AG04449 (cell line): ENCODE measurements at regions not wholly inside any gene's neighbourhood (a gene's known extent, or its start where the extent isn't known, plus 50 kb on each side); places are given as distances from the start of the nearest gene placed in this dataset.

Source experiments
- CTCF ChIA-PET: fragments of 350-600 bp; formaldehyde crosslinking; extraction: SDS; loops from one replicate; lab custom pipeline; 2021; ENCODE audit warnings: antibody characterized with exemption; lab: Yijun Ruan, JAX
- POLR2A ChIA-PET: fragments of 400-600, 350-600 bp; formaldehyde crosslinking; extraction: SDS; loops from one replicate; lab custom pipeline; 2020; ENCODE audit warnings: antibody characterized with exemption, inconsistent platforms; lab: Yijun Ruan, JAX
- DNase-seq: peaks from one replicate; pipeline ENCODE4 v3.0.0-alpha.2; 2010; ENCODE audit warnings: low read depth, low spot score
- H3K4me3 ChIP-seq: 2 replicates; pipeline ENCODE4 v1.5.1; 2011; ENCODE audit warnings: low read depth, mild to moderate bottlenecking, control low read depth, low read length
- TF ChIP-seq, protein P1 (sequence below): IDR thresholded peaks from one replicate; pipeline ENCODE4 v1.5.1; 2011; ENCODE audit warnings: mild to moderate bottlenecking, moderate library complexity, low read length, control low read depth, inconsistent platforms; ENCODE audit not compliant: insufficient read depth; ENCODE audit errors: missing control alignments

GRCh38 chr13:107205318-107206104 is 637.6 kb upstream of the ARGLU1 start:
- DNase-seq, result no peak
- no peak overlapping the region for H3K4me3 ChIP-seq
- ChIA-PET CTCF (interaction anchor here (0.6 to 1.5 kb wide), 4 partner anchors 11 to 950 kb away, joined by 3 to 8 read pairs (median 4); no protein-coding TSS in a partner anchor), POLR2A (no interaction called here)
- TF ChIP-seq, protein P1, sequence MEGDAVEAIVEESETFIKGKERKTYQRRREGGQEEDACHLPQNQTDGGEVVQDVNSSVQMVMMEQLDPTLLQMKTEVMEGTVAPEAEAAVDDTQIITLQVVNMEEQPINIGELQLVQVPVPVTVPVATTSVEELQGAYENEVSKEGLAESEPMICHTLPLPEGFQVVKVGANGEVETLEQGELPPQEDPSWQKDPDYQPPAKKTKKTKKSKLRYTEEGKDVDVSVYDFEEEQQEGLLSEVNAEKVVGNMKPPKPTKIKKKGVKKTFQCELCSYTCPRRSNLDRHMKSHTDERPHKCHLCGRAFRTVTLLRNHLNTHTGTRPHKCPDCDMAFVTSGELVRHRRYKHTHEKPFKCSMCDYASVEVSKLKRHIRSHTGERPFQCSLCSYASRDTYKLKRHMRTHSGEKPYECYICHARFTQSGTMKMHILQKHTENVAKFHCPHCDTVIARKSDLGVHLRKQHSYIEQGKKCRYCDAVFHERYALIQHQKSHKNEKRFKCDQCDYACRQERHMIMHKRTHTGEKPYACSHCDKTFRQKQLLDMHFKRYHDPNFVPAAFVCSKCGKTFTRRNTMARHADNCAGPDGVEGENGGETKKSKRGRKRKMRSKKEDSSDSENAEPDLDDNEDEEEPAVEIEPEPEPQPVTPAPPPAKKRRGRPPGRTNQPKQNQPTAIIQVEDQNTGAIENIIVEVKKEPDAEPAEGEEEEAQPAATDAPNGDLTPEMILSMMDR, result peak; percentile 85

GRCh38 chr13:107203146-107203847 is 635.4 kb upstream of the ARGLU1 start:
- no peak for DNase-seq
- POLR2A ChIA-PET, result no interaction called here
- CTCF ChIA-PET, result interaction anchor here (2.1 kb wide), 1 partner anchor 952 kb away, joined by 6 read pairs; no protein-coding TSS in a partner anchor
- no peak overlapping the region for H3K4me3 ChIP-seq
- TF ChIP-seq, protein P1, result no peak

- POLR2A ChIA-PET, result no interaction called here
- TF ChIP-seq, protein P1, result no peak
- CTCF ChIA-PET, result interaction anchor here (1.0 to 2.1 kb wide), 2 partner anchors 953 kb away, joined by 6 read pairs; no protein-coding TSS in a partner anchor
- no peak overlapping the region for H3K4me3 ChIP-seq
- DNase-seq, result no peak
These were observed 634.6 kb upstream of the ARGLU1 start for GRCh38 chr13:107202371-107203023.

DNA sequence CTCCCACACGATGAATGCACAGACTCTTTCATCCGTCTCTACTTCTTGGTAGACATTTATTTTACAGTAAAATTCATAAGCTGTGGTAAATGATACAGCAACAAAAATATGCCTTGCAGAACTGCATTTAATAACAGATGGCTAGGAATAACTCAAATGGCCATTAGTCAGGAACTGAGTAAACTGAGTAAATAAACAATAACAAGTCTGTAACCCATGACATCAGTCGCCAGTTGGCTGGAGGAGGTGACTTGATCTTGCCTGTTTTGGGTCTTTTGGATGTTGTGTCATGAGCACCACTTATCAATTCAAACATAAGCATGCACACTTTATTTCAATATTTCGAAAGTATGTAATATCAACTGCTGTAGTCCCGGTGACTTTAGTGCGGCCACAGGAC is 632.6 kb upstream of the ARGLU1 start:
- TF ChIP-seq, protein P1, result no peak
- DNase-seq, result no peak
- CTCF ChIA-PET, result no interaction called here
- no peak overlapping the region for H3K4me3 ChIP-seq
- POLR2A ChIA-PET, result no interaction called here

DNA sequence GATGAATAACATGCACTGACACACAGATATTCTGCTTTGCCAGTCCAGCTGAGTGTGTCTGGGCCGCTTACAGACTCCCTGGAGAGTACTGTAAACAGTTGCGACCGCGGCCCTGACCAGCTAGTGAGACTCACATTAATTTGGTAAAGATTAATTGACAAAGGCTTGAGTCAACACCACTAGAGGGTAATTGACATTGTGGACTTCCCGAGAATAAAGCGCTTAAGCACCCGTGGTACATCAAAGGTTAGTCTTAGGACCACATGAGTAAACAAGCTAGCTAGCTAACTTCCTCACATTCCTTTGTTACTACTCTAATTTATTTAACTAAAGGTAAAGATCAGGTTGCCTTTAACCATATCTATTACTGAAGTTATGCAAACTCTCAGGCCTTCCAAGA is 624.4 kb upstream of the ARGLU1 start:
- POLR2A ChIA-PET, result no interaction called here
- no peak for DNase-seq
- no peak overlapping the region for H3K4me3 ChIP-seq
- CTCF ChIA-PET, result no interaction called here
- TF ChIP-seq, protein P1, result no peak
